Large intestine (tissue), 3 donors: ENCODE measurements at regions not wholly inside any gene's neighbourhood (a gene's known extent, or its start where the extent isn't known, plus 50 kb on each side); places are given as distances from the start of the nearest gene placed in this dataset.

Source experiments
- DNase-seq, 2 donors: peaks; one replicate each; pipeline versions ENCODE4 v3.0.0 to v3.0.0-alpha.2; 2013
- H3K27ac ChIP-seq: one replicate; pipeline ENCODE4 v1.5.1; 2013; ENCODE audit warnings: low read length
- H3K27me3 ChIP-seq: 2 replicates; pipeline ENCODE4 v1.6.1; 2013; ENCODE audit warnings: low read length; ENCODE audit not compliant: control insufficient read depth, insufficient read depth
- H3K36me3 ChIP-seq: 2 replicates; pipeline ENCODE4 v1.6.1; 2013; ENCODE audit warnings: low read length; ENCODE audit not compliant: control insufficient read depth, insufficient read depth
- H3K4me1 ChIP-seq: one replicate; pipeline ENCODE4 v1.6.1; 2013; ENCODE audit warnings: low read length; ENCODE audit not compliant: control insufficient read depth, insufficient read depth
- H3K4me3 ChIP-seq: one replicate; pipeline ENCODE4 v1.5.1; 2013; ENCODE audit warnings: low read length
- H3K9me3 ChIP-seq: one replicate; pipeline ENCODE4 v1.6.1; 2013; ENCODE audit warnings: mild to moderate bottlenecking, low read depth, low read length, moderate library complexity; ENCODE audit not compliant: control insufficient read depth
- WGBS: methylation state at CpG from one replicate; pipeline ENCODE4 v1.1.5; 2013; ENCODE audit warnings: low lambda C conversion rate; ENCODE audit not compliant: insufficient coverage; 5-methylcytosine and 5-hydroxymethylcytosine counted together

DNA sequence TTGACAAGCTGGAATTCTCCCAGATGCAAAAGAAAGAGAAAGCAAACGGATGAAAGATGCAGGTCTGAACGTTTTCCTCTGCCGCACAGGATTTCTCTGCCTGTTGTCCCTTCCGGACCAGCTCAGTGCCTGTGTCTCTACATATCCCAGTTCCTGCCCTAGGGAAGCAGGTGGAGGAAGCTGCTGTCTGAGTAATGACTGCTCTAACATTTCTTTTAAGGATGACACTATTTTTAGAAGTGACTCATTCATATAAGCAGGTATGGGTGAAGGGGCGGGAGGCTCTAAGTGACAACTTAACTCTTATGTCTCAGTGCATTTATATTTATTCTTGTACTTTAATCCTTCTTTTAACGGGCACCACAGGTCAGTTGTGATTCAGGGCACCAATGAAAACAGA lies 128.8 kb downstream of the SLC24A2 start:
- WGBS, result 73% methylated on average over 2 of the region's 6 CpGs
- no peaks in the 10 kb centered on the region for H3K9me3 ChIP-seq
- H3K4me1 ChIP-seq, result no peaks in the 10 kb centered on the region
- no peak for DNase-seq
- H3K36me3 ChIP-seq, result no peaks in the 10 kb centered on the region
- no peak overlapping the region for H3K4me3 ChIP-seq
- H3K27me3 ChIP-seq, result no peaks in the 10 kb centered on the region
- H3K27ac ChIP-seq, result no peak overlapping the region

DNA sequence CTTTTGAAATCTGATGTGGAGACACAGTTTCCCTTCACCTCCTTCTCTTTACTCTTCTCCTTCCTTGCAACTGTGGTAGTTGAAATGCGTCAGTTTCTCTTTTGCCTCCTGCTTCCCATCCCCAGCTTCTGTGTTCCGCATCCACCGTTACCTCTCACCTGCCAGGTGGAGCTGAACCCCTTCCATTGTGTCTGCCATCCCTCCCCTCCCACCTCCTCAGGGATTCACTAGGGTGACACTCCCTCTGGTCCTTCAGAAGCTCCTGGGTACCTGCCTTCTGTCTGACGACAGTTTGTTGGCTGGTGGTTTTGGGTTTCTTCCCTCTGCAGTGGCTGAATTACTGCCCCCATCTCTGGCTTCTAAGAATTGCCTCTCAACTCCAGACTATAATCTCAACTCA lies 132.1 kb downstream of the SLC24A2 start:
- Histone ChIP-seq H3K36me3 (no peaks in the 10 kb centered on the region), H3K27me3 (no peaks in the 10 kb centered on the region), H3K4me3 (no peak overlapping the region), H3K9me3 (no peaks in the 10 kb centered on the region), H3K4me1 (no peaks in the 10 kb centered on the region), H3K27ac (no peak overlapping the region)
- no peak for DNase-seq
- no CpG with 5 or more reads among the region's 4 CpGs for WGBS

DNA sequence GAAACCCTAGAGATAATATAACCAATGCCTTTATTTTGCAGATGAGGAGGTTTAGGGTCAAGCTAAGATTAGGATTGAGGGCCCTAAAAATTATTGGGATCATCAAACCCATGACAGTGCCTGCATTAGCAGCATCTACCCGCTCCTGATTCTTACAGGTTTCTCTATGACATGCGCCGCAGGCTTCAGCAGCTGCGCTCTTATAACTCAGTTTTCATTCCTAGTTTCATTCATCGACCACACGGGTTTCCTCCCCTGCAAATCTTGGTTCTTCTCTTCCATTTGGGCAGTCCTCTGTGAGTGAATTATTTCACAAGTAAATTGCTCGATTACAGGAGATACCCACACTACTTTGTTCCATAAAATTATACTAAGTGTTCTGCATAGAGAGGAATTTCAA lies 137.2 kb downstream of the SLC24A2 start:
- H3K27ac ChIP-seq, result no peak overlapping the region
- H3K36me3 ChIP-seq, result no peaks in the 10 kb centered on the region
- WGBS, result 100% methylated on average over 3 of the region's 7 CpGs
- no peak for DNase-seq
- H3K9me3 ChIP-seq, result no peaks in the 10 kb centered on the region
- no peak overlapping the region for H3K4me3 ChIP-seq
- no peaks in the 10 kb centered on the region for H3K4me1 ChIP-seq
- H3K27me3 ChIP-seq, result no peaks in the 10 kb centered on the region

DNA sequence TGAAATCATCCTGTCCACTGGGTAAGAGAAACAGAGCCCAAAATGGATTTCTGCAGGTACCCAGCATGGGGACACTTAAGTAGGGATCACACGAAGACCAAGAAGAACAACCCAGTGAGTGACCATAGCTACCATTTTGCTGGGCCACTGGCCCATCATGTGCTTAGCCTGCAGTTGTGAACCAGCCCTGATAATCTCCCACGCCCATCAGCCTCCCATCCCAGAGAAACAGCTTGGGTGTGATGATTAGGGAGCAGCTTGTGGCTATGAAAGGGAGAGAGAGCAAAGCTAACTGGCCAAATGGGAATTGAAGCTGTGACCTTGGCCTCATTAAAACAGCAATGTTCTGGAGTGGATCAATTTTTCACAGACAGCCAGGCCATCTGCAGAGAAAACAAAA lies 138.5 kb downstream of the SLC24A2 start:
- Histone ChIP-seq H3K27me3 (no peaks in the 10 kb centered on the region), H3K36me3 (no peaks in the 10 kb centered on the region), H3K4me3 (no peak overlapping the region), H3K4me1 (no peaks in the 10 kb centered on the region), H3K9me3 (no peaks in the 10 kb centered on the region), H3K27ac (no peak overlapping the region)
- no peak for DNase-seq
- no CpG with 5 or more reads among the region's 2 CpGs for WGBS

DNA sequence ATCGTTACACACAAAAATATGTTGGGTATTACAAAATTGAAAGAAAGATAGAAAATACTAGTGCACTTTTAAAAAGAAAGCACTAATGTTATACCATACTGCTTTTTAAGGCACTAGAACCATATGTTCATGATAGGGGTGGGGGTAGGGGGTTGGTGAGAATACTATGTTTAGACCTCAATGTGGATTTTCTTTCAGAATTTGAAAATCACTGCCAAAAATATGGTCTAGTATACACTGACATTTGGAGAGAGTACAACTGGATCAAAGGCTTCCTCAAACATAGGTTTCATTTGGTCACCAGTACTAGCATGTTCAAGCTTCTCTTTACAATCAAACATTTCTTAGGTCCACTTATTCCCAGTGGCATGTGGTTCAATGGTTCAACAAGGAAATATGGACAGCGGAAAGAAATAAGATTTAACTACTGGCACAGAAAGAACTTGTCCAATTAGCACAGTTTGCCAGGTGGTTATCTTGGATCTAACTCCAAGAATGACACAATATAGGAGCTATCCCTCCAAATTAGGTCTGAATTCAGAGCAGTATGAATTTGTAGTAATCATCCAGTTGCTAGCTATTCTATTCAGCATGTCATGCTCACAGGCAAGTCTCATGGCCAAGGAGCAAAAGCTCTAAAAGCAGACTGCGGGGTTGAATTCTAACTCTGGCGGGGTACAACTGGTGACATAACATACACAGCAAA lies 139.3 kb downstream of the SLC24A2 start:
- Histone ChIP-seq H3K36me3 (no peaks in the 10 kb centered on the region), H3K9me3 (no peaks in the 10 kb centered on the region), H3K4me1 (no peaks in the 10 kb centered on the region), H3K27me3 (no peaks in the 10 kb centered on the region), H3K27ac (no peak overlapping the region), H3K4me3 (no peak overlapping the region)
- WGBS, result 0% methylated on average over 1 of the region's 4 CpGs
- DNase-seq, result no peak

DNA sequence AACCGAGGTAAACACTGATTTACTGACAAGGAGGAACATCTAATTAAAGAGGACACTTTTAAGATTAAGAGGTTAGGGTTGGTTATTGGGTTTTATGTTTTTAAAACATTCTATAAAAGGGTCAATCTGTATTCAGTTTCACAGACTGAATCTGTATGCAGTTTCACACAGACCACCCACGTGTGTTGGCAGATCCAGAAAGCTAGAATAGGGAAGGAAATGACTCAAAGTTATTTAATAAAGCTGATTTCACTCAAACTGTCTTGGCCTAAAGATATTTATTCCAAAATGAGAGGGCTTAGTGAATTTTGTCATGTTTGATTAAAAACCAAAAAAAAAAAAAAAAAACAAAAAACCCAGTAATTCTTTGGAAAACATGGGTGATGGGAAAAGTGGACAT lies 140.2 kb downstream of the SLC24A2 start:
- Histone ChIP-seq H3K4me3 (no peak overlapping the region), H3K4me1 (no peaks in the 10 kb centered on the region), H3K27me3 (no peaks in the 10 kb centered on the region), H3K27ac (no peak overlapping the region), H3K9me3 (no peaks in the 10 kb centered on the region), H3K36me3 (no peaks in the 10 kb centered on the region)
- DNase-seq, result no peak
- WGBS, result 53% methylated on average over 2 of the region's 2 CpGs

DNA sequence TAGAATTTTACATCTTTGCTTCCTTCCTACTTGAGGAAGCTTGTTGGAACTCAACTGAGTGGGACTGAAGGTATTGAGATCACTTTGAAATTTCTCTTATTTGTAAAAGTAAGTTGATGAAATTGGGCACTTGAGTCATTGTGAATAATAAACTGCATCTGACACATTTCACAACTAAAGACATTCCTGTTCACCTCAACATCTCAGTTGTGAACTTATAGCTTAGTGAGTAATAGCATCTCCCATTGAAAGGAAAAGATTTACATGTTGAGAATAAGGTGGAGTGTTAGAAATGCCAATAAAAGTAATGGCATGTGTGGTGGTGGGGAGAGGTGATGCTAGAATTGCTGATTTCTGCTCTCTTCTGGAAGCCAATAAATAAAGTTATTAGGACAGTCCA lies 145.0 kb downstream of the SLC24A2 start:
- H3K27me3 ChIP-seq, result no peaks in the 10 kb centered on the region
- DNase-seq, result no peak
- no peak overlapping the region for H3K4me3 ChIP-seq
- no peak overlapping the region for H3K27ac ChIP-seq
- no peaks in the 10 kb centered on the region for H3K4me1 ChIP-seq
- H3K36me3 ChIP-seq, result no peaks in the 10 kb centered on the region
- no peaks in the 10 kb centered on the region for H3K9me3 ChIP-seq

DNA sequence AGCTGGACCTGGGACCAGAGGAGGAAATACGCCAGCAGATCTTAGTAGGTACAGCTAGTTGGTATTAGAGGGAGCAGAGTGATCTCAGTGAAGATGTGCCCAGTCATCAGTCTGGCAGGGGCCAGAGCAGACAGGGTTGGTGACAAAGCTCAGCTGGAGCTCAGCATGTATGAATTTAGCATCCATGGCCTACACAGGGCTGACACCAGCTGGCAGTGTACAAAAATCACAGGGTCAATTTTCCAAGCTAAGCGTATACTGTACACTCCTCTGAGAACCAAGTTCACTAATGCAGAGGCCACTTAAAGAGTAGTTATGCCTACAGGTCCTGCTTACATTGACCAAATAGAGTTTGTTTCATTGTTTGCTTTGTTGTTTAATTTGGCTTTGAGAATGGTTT lies 146.6 kb downstream of the SLC24A2 start:
- 67% methylated on average over 1 of the region's 2 CpGs for WGBS
- no peak for DNase-seq
- Histone ChIP-seq H3K27ac (no peak overlapping the region), H3K4me1 (no peaks in the 10 kb centered on the region), H3K9me3 (no peaks in the 10 kb centered on the region), H3K36me3 (no peaks in the 10 kb centered on the region), H3K27me3 (no peaks in the 10 kb centered on the region), H3K4me3 (no peak overlapping the region)

DNA sequence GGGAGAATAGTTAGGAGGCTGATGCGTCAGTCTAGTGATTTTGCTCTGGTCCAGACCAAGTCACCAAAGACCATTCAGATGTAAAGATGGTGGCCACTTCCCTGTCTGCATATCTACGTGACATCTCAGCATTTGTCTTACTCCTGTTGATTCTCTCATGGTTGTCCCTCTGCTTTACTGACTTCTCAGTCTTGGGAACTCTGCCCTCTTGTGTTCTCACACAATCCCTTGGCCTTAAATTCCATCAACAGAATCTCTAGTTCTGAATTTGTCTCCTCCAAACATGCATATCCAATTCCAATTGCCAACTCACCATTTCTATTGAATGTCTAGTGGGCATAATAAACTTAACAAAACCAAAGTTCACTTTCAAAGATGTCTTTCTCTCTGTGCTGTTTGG lies 147.8 kb downstream of the SLC24A2 start:
- WGBS, result no CpG with 5 or more reads among the region's 2 CpGs
- Histone ChIP-seq H3K4me3 (no peak overlapping the region), H3K9me3 (no peaks in the 10 kb centered on the region), H3K36me3 (no peaks in the 10 kb centered on the region), H3K27ac (no peak overlapping the region), H3K27me3 (no peaks in the 10 kb centered on the region), H3K4me1 (no peaks in the 10 kb centered on the region)
- no peak for DNase-seq

DNA sequence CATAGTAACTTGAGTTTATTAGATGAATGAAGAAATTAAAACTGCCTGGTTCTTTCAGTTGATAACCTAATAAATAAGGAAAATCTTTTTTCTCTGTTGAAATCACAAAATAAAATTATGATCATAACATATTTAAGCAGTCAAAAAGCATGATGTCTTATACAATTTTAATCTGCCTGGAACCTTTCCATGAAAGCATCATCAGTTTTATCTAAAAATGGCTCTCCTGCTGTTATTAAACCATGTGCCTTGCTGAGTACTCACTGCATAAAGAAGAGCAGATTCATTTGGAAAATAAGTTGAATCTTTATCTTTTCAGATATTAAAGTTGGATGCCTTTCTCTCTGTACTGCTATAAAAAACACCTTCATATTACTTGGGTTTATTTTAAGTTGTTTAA lies 148.8 kb downstream of the SLC24A2 start:
- DNase-seq, result no peak
- no peaks in the 10 kb centered on the region for H3K36me3 ChIP-seq
- H3K4me1 ChIP-seq, result no peaks in the 10 kb centered on the region
- H3K9me3 ChIP-seq, result no peaks in the 10 kb centered on the region
- H3K27ac ChIP-seq, result no peak overlapping the region
- no peaks in the 10 kb centered on the region for H3K27me3 ChIP-seq
- H3K4me3 ChIP-seq, result no peak overlapping the region

DNA sequence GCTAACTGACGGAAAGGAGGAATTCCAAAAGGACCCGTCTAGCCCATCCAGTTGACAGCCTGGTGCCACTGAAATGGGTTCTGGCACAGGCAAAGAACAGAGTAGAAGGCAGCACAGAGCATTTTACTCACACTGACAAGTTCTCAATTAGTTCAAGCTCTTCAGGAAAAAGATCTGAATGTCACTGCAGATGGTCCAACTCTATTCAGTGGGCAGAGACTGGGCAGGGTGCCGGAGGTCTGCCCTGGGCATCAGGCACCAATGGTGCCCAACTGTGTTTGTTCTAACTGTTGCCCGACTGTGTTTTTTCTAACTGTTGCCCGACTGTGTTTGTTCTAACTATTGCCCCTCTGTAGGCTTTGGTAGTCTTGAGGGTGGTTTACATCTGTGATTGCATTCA lies 151.8 kb downstream of the SLC24A2 start:
- no peaks in the 10 kb centered on the region for H3K4me1 ChIP-seq
- no peak overlapping the region for H3K27ac ChIP-seq
- H3K4me3 ChIP-seq, result no peak overlapping the region
- no peak for DNase-seq
- WGBS, result no CpG with 5 or more reads among the region's 5 CpGs
- H3K9me3 ChIP-seq, result no peaks in the 10 kb centered on the region
- no peaks in the 10 kb centered on the region for H3K27me3 ChIP-seq
- H3K36me3 ChIP-seq, result no peaks in the 10 kb centered on the region
